OCI-LY1 (cell line): ENCODE measurements at regions not wholly inside any gene's neighbourhood (a gene's known extent, or its start where the extent isn't known, plus 50 kb on each side); places are given as distances from the start of the nearest gene placed in this dataset.

Source experiments
- CTCF ChIP-seq: fragments of 200-600 bp; sonication (generic), shearing (Covaris generic); IDR thresholded peaks from 2 replicates; pipeline ENCODE4 v1.5.1; 2017; ENCODE audit warnings: mild to moderate bottlenecking, antibody characterized with exemption, low read length, moderate library complexity, mixed read lengths
- EZH2 ChIP-seq: fragments of 200-600 bp; sonication (generic), shearing (Covaris generic); IDR thresholded peaks from 2 replicates; pipeline ENCODE4 v1.8.0; 2017; ENCODE audit warnings: borderline replicate concordance, mixed run types, mild to moderate bottlenecking, antibody characterized with exemption, low read length, moderate library complexity, mixed read lengths

- TF ChIP-seq CTCF (no peak), EZH2 (no peak)
Measured at GRCh38 chr7:155998328-155998691, 186.0 kb upstream of the SHH start.
